ENCODE measurements at regions not wholly inside any gene's neighbourhood (a gene's known extent, or its start where the extent isn't known, plus 50 kb on each side); places are given as distances from the start of the nearest gene placed in this dataset.
"Not testable (repeated sequence)": the region's sequence is repeated elsewhere in the genome, so short reads cannot be mapped to it uniquely, and the experiment has no call there.

- TF ChIP-seq CTCF (IDR thresholded peaks at IDR 0.05; ENCODE audit: low read depth, low read length); EZH2phosphoT487 (IDR thresholded peaks at IDR 0.05; ENCODE audit: low read depth): not testable (repeated sequence)
Measured at GRCh38 chr9:63876380-63876779, 1408.6 kb downstream of the FOXD4L5 start.

Measured in OCI-LY3 (cell line).